Chondrocyte (in vitro differentiated cells): ENCODE measurements at regions not wholly inside any gene's neighbourhood (a gene's known extent, or its start where the extent isn't known, plus 50 kb on each side); places are given as distances from the start of the nearest gene placed in this dataset.

Source experiments
- DNase-seq: peaks from one replicate; pipeline ENCODE4 v3.0.0; 2021; ENCODE audit warnings: mixed read lengths, low spot score
- H3K27ac Mint-ChIP-seq: one replicate; pipeline ENCODE4 v1.8.0; 2021; ENCODE audit warnings: mild to moderate bottlenecking, moderate library complexity, mixed read lengths; ENCODE audit not compliant: unreplicated experiment
- H3K27me3 Mint-ChIP-seq: 2 replicates; pipeline ENCODE4 v1.8.0; 2021; ENCODE audit warnings: low read depth, mixed read lengths
- H3K36me3 Mint-ChIP-seq: 2 replicates; pipeline ENCODE4 v1.8.0; 2021; ENCODE audit warnings: low read depth, mixed read lengths
- H3K4me1 Mint-ChIP-seq: 2 replicates; pipeline ENCODE4 v1.8.0; 2021; ENCODE audit warnings: low read depth, mild to moderate bottlenecking, mixed read lengths
- H3K4me3 Mint-ChIP-seq: one replicate; pipeline ENCODE4 v1.8.0; 2021; ENCODE audit warnings: mild to moderate bottlenecking, moderate library complexity, mixed read lengths; ENCODE audit not compliant: unreplicated experiment
- H3K9me3 Mint-ChIP-seq: 2 replicates; pipeline ENCODE4 v1.8.0; 2021; ENCODE audit warnings: low read depth, mixed read lengths
- CTCF ChIP-seq: fragments of 200-600 bp; sonication (generic); IDR thresholded peaks from 2 replicates; pipeline ENCODE4 v1.5.0; 2021; ENCODE audit warnings: antibody characterized with exemption, mild to moderate bottlenecking, moderate library complexity

- Mint-ChIP-seq H3K27ac (no peak overlapping the region), H3K27me3 (no peaks in the 10 kb centered on the region), H3K36me3 (no peaks in the 10 kb centered on the region), H3K4me3 (no peak overlapping the region), H3K9me3 (no peaks in the 10 kb centered on the region), H3K4me1 (peaks cover 5% of the 10 kb centered on the region)
- DNase-seq: no peak
- no peak for TF ChIP-seq CTCF
These were observed 424.2 kb upstream of the GRIA1 start for GRCh38 chr5:153066281-153066680.

GRCh38 chr5:153067869-153068268 is 422.6 kb upstream of the GRIA1 start:
- Mint-ChIP-seq H3K4me3 (no peak overlapping the region), H3K27me3 (no peaks in the 10 kb centered on the region), H3K27ac (no peak overlapping the region), H3K36me3 (no peaks in the 10 kb centered on the region), H3K9me3 (no peaks in the 10 kb centered on the region), H3K4me1 (peaks cover 5% of the 10 kb centered on the region)
- DNase-seq: no peak
- TF ChIP-seq CTCF: no peak

GRCh38 chr5:153079396-153079795 is 411.1 kb upstream of the GRIA1 start:
- no peak overlapping the region for H3K4me3 Mint-ChIP-seq
- no peaks in the 10 kb centered on the region for H3K27me3 Mint-ChIP-seq
- DNase-seq: no peak
- H3K9me3 Mint-ChIP-seq: peaks cover 15% of the 10 kb centered on the region
- no peaks in the 10 kb centered on the region for H3K4me1 Mint-ChIP-seq
- H3K27ac Mint-ChIP-seq: no peak overlapping the region
- H3K36me3 Mint-ChIP-seq: no peaks in the 10 kb centered on the region
- TF ChIP-seq CTCF: no peak

GRCh38 chr5:153080940-153081339 is 409.5 kb upstream of the GRIA1 start:
- TF ChIP-seq CTCF: no peak
- H3K36me3 Mint-ChIP-seq: no peaks in the 10 kb centered on the region
- DNase-seq: no peak
- H3K4me1 Mint-ChIP-seq: no peaks in the 10 kb centered on the region
- no peak overlapping the region for H3K4me3 Mint-ChIP-seq
- H3K9me3 Mint-ChIP-seq: peaks cover 15% of the 10 kb centered on the region
- H3K27me3 Mint-ChIP-seq: no peaks in the 10 kb centered on the region
- H3K27ac Mint-ChIP-seq: no peak overlapping the region

- DNase-seq: no peak
- no peaks in the 10 kb centered on the region for H3K36me3 Mint-ChIP-seq
- H3K27ac Mint-ChIP-seq: no peak overlapping the region
- H3K4me3 Mint-ChIP-seq: no peak overlapping the region
- H3K4me1 Mint-ChIP-seq: no peaks in the 10 kb centered on the region
- H3K9me3 Mint-ChIP-seq: peaks cover 15% of the 10 kb centered on the region
- no peaks in the 10 kb centered on the region for H3K27me3 Mint-ChIP-seq
- TF ChIP-seq CTCF: no peak
These were observed 409.1 kb upstream of the GRIA1 start for GRCh38 chr5:153081385-153081784.
